GM19035 (cell line): ENCODE measurements at regions not wholly inside any gene's neighbourhood (a gene's known extent, or its start where the extent isn't known, plus 50 kb on each side); places are given as distances from the start of the nearest gene placed in this dataset.
A peak's percentile ranks its signal among the peaks of the same experiment; 100 is the strongest.
"Not testable (repeated sequence)": the region's sequence is repeated elsewhere in the genome, so short reads cannot be mapped to it uniquely, and the experiment has no call there.

ENCODE experiments used
- ATAC-seq: cut with Tn5 transposase; IDR thresholded peaks from one replicate; pipeline ENCODE4 v1.9.1; 2021; ENCODE audit not compliant: unreplicated experiment

DNA sequence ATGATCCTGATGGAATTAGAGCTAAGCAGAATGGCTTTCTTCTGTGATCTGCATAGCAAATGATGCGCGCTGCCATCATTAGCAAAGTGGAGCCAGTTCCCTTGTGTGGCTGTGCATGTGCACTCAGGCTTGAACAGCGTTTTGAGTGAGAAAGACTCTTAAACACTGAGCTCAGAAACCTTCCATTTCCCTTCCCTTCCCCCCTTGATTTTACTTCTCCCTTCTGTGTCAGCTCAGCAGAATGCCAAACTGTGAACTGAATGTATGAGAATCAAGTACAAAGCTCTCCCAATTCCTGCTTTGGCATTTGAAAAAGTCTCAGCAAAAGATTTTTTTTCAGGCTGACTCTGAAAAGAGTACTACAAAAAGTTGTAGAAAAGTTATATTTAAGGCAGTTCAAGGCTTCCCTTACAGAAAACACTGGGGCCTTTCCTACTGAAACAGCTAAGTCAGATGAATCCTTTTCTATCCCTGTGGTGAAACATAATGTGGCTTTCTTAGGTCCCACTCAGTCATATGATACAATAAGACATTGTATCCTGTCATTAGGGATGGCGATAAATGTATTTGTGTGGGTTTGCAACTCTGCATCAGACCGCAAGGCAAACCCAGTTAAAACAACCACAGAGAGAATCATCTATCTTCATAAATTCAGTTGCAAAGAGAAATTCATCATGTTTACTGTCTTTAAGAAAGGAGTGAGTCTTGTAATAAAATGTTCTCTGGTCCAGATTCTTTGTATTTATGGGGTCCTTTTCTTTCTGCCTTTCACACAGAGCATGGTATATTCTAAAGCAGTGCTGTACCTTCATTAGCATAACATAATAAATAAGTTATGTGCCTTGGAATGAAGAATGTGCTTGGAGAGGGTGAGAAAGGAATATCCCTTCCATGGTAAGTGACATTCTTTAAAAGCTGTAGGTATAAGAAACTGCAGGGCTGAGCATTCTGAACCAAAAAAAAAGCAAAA, 222.6 kb downstream of the CAAP1 start:
- ATAC-seq = peak; percentile 48

DNA sequence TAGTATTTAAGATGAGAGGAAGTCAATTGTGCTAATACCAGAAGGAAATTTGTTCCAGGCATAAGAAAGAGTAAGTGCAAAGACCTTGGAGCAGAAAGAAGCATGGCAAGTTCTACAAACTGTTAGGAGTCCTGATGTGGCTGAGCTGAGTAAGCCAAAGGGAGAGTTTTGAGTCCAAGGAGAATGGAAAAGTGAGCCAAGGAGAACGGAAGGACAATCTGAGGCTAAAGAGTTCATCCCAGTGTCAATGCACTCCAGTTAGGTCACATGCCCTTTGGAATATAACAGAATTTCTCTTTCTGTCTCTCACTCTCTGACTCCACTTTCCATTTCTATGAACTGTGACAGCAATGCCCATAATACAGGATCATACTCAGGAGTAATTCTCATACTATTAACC, 224.7 kb downstream of the CAAP1 start:
- ATAC-seq = no peak

DNA sequence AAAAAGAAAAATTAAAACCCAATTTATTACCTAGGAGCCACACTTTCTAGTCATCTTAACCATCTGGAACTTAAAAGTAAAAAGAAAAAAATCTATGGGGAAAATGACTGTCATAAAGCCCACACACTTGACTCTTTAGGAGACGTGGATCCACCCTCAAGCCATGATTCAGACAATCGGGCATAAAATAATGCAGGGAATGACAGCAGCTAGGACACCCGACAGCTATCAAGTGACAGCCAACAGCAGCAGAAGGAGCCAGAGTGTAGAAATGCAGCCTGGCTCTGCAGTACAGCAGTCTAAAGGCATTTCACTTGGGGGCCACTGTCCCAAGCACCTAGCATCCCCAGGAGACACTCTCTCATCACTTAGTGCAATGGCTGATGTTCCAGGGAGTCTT, 226.9 kb downstream of the CAAP1 start:
- no peak for ATAC-seq

- ATAC-seq = not testable (repeated sequence)
Observed at GRCh38 chr9:26664087-26664773, 228.4 kb downstream of the CAAP1 start.

DNA sequence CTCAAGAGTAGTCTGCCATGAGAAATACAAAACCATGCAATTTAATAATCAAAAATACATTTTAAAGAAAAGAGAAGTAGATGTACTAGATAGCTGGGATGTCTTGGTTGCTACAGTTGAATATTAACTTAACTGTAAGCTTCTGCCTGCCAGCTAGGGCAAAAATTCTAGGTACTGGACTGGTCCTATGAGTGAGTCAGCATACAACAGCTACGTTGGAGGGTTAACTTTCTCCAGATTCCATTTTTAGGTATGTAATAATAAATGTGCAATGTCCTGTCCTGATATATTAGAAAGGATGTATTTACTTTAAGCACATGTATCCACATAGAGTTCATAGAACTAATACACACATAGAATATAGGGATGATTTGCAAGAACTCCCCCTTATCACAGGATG, 230.1 kb downstream of the CAAP1 start:
- ATAC-seq = no peak

- no peak for ATAC-seq
Observed at GRCh38 chr9:26658476-26658875, 234.1 kb downstream of the CAAP1 start.

DNA sequence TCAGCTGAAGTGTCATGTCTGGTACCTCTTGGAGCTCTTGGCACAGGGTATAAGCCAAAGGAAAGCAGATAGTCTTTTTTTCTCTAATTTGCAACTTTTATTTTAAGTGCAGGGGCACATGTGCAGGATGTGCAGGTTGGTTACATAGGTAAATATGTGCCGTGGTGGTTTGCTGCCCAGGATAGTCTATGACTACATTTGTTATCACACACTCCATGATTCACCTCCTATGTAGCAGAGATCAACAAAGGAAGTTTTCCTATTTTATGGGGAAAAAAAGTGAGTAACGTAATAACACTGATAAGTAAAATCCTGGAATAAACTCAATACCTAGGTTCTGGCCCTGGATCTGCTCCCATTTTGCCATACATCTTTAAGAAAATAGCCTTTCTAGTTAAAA, 234.6 kb downstream of the CAAP1 start:
- ATAC-seq = no peak

GRCh38 chr9:26656003-26656870, 236.4 kb downstream of the CAAP1 start:
- no peak for ATAC-seq

GRCh38 chr9:26655166-26655565, 237.4 kb downstream of the CAAP1 start:
- ATAC-seq = no peak

DNA sequence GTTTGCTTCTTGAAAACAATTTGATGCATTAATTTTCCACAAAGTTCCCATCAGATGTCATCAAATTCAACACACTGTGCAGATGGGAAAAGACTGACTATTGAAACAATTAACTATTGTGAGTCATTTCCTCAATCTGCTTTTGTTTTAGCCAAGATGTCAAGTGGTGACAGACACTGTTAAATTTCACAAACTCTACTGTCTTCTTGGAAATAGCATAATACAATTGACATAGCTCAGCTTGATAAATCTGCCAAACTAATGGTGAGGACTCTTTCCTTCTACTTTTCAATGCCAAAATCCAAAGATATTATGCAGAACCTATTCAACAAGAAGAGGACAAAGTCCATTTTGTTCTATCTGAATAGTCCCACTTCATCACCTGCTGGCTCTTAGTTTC, 242.3 kb downstream of the CAAP1 start:
- ATAC-seq = no peak

GRCh38 chr9:26643826-26644225, 248.8 kb downstream of the CAAP1 start:
- ATAC-seq = no peak

DNA sequence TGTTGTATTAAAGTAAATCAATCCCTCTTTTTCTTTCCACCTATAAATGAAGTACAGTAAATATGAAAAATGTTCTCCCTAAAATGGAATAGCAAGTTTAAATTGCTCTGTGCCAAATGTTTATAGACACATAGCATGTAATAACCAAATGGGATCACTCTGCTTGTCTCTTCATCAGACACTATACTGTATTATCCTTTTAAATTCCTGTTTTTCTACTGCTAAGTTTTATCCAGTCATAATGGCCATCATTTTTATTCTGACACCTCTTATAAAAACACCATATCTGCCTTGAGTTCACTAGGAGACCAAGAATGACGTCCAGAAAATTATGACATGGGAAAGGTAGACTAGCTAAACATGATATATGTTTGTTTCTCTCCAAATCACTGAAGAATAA, 252.8 kb downstream of the CAAP1 start:
- no peak for ATAC-seq

- ATAC-seq = no peak
Observed at GRCh38 chr9:26637101-26637500, 255.5 kb downstream of the CAAP1 start.

GRCh38 chr9:26613851-26614350, 278.7 kb downstream of the CAAP1 start:
- ATAC-seq = not testable (repeated sequence)

DNA sequence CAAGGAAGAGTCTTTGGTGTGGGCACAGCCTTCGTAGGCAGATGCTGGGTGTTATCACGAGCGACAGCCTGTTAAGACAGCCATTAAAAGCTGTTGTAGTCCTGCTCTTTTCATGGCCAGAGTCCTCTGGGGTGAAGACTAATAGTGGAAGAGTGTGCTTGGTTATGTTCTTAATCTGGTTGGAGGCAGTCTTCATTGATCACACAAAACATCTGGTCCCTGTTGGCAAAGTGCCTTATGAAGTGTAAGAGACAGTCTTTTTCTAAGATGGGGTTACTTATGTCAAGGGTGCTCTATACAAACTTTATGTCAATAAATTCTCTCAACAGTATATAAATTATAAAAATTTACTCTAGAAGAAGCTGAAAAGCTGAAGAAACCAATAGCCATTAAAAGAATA, 280.4 kb downstream of the CAAP1 start:
- ATAC-seq = no peak

DNA sequence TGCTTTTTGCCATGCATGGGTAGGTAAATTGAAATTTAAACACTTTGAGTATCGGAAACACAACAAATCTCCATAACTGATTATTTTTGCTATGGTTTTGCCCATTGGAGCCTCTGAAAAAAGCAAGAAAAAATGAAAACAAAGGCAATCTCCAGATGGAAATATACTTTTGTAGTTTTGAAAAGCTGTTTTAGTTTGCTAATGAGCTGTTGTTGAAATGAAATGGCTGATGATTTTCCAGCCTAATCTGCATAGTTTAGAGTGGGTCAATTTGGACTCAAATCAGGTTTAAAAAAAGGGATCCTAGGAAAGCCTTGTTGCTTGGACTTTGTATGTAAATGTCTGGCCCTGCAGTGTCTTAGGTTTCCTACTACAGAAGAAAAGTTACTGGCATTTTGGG, 285.8 kb downstream of the CAAP1 start:
- ATAC-seq = no peak

DNA sequence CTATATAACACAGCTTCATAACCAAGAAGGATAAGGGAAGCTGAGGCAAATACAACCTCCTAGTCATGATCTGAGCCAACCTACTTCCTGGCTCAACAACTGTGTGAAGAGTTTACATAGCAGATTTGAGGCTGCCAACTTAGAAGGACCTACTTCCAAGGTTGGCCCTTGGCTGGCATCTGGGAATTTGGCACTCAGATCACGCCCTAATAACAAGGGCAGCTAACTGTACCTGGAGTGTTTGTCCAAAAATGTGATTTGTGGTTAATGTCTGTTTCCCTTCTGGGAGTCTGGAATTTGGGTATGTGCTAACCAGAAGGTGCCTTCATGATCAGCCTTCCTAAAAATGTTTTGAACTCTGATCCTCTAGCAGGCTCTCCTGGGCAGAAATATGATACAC, 287.2 kb downstream of the CAAP1 start:
- ATAC-seq = no peak

- ATAC-seq = no peak
Observed at GRCh38 chr9:26604076-26604662, 288.4 kb downstream of the CAAP1 start.

DNA sequence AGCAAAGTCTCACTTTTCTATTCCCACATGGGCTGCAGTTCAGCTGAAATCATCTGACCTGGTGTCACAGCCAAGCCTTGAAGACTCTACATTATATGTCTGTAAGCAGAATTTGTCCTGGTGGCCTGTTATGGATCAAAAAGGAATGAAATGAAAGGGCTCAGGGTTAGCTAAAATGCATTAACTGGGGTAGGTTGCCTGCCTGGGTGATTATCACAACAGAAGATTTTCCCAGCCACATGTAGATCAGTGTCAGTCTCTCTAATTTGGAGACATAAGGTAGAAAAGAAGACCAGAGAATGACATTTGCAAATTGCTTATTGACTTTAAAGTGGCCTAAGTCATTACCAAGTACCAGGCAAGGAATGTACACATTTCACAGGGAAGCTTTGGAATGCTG, 289.0 kb downstream of the CAAP1 start:
- ATAC-seq = no peak

GRCh38 chr9:26597542-26598149, 295.0 kb downstream of the CAAP1 start:
- no peak for ATAC-seq
